PC-3 (cell line): ENCODE measurements at regions not wholly inside any gene's neighbourhood (a gene's known extent, or its start where the extent isn't known, plus 50 kb on each side); places are given as distances from the start of the nearest gene placed in this dataset.

Source experiments
- EZH2 ChIP-seq: fragments of 300-600 bp; sonication (generic); IDR thresholded peaks from one replicate; pipeline ENCODE4 v1.6.1; 2017; ENCODE audit warnings: antibody characterized with exemption, mild to moderate bottlenecking, low read length; ENCODE audit not compliant: unreplicated experiment
- TF ChIP-seq, protein P1 (sequence below): fragments of 300-600 bp; sonication (generic); conservative IDR thresholded peaks from 2 replicates; pipeline ENCODE4 v1.5.1; 2017; ENCODE audit warnings: antibody characterized with exemption, low read depth, mild to moderate bottlenecking, low read length

DNA sequence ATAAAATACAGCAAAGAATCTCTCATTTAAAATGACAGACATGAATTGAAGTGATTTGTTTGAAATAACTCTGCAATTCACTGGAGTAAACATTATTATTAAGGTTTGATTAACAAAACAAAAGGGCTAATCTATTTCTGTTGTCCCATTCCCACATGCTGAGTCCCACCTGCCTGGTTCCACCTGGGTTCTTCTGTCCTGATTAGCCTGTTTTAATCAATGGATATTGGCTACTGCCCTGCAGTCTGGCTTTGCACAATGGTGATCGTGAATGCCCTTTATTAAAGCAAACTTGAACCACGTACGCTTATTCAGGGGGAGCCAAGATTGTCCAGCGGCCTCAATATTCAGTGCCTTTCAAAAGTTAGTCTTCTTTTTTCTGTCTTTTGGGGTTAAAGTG lies 72.8 kb upstream of the CDH19 start:
- TF ChIP-seq, protein P1, sequence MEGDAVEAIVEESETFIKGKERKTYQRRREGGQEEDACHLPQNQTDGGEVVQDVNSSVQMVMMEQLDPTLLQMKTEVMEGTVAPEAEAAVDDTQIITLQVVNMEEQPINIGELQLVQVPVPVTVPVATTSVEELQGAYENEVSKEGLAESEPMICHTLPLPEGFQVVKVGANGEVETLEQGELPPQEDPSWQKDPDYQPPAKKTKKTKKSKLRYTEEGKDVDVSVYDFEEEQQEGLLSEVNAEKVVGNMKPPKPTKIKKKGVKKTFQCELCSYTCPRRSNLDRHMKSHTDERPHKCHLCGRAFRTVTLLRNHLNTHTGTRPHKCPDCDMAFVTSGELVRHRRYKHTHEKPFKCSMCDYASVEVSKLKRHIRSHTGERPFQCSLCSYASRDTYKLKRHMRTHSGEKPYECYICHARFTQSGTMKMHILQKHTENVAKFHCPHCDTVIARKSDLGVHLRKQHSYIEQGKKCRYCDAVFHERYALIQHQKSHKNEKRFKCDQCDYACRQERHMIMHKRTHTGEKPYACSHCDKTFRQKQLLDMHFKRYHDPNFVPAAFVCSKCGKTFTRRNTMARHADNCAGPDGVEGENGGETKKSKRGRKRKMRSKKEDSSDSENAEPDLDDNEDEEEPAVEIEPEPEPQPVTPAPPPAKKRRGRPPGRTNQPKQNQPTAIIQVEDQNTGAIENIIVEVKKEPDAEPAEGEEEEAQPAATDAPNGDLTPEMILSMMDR: no peak
- no peak for TF ChIP-seq EZH2
